T-helper 1 cell (primary cell): ENCODE measurements at regions not wholly inside any gene's neighbourhood (a gene's known extent, or its start where the extent isn't known, plus 50 kb on each side); places are given as distances from the start of the nearest gene placed in this dataset.

Experiments used
- DNase-seq, 5 donors: peaks; one replicate each; pipeline ENCODE4 v3.0.0-alpha.2; 2012 to 2020

GRCh38 chr15:66950114-66950513 is 115.3 kb upstream of the SMAD3 start:
- no peak for DNase-seq

DNA sequence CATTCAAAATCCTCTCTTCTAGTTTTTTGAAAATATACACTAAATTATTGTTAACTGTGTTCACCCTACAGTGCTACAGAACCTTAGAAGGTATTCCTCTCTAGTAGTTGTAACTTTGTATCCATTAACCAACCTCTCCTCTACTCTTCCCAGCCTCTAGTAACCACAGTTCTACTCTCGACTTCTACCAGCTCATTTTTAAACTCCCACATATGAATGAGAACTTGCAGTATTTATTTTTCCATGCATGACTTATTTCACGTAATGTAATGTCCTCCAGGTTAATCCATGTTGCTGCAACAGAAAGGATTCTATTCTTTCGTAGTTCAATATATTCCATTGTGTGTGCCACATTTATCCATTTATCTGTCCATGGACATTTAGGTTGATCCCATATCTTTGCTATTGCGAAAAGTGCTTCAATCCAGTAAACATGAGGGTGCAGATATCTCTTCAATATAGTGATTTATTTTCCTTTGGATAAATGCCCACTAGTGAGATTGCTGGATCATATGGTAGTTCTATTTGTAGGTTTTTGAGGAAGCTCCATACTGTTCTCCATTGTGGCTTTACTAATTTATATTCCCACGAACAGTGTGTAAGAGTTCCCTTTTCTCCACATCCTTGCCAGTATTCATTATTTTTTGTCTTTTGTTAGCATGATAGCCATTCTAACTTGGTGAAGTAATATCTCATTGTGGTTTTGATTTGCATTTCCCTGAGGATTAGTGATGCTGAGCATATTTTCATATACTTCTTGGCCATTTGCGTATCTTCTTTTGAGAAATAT is 113.7 kb upstream of the SMAD3 start:
- no peak for DNase-seq

- DNase-seq: no peak
These were observed 112.5 kb upstream of the SMAD3 start for GRCh38 chr15:66952756-66953522.

DNA sequence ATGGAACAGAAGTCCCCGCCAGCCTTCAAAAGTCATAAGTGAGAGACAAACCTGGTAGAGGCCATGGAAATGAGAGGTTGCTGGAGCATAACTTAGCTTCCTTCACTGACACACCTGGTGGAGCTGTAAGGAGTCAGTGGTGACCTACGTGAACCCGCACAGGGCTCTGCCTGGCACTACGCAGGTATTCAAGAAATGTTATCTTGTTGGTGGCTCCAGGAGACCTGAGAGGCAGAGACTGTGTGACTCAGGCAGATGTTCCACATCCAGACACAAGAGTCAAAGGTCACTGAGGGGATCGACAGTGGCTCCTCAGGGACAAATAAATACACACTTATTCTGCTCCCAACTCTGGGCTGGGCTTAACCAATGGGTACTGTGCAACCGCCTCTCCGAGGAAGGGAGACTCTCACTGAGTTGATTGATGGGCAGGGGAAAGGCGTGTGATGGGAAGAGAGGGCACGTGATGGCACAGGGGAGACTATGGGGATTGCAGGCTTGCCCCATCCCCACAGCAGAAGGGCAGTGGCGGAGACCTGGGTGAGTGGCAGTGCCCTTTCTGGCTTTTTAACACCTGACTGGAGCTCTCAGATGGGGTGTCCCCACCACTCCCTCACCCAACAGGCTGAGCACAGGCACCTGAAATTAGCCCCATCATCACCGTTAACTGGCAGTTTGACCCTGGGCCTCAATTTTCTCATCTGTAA is 111.7 kb upstream of the SMAD3 start:
- DNase-seq: no peak

DNA sequence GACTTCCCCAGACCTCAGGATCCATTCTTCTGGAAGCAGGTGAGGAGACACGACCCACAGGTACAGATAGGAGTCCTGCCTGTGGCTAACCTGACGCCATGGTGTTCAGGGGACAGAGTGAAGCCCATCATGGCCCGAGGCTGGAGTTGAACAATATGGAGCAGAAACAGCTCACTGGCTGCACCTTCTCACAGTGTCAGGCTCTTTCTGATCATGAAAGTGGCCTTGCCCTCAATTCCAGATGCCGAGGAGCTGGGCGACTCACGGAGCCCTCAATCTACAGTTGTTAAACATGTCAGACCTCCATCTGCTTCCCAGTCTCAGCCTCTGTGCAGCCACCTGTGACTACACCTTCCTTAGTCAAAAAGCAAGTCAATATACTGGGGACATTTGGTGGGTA is 110.8 kb upstream of the SMAD3 start:
- DNase-seq: no peak

GRCh38 chr15:66955001-66955516 is 110.3 kb upstream of the SMAD3 start:
- no peak for DNase-seq

GRCh38 chr15:66955871-66956585 is 109.4 kb upstream of the SMAD3 start:
- DNase-seq: no peak

GRCh38 chr15:66956672-66957430 is 108.6 kb upstream of the SMAD3 start:
- no peak for DNase-seq

DNA sequence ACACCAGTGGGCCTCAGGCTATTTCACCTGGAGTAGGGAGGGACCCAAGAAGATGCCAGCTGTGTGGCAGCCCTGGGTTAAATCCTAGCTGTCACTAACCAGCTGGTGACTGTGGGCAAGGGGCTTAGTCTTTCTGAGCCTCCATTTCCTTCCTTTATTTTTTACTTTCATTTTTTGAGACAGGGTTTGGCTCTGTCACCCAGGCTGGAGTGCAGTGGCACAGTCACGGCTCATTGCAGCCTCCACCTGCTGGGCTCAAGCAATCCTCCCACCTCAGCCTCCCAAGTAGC is 108.0 kb upstream of the SMAD3 start:
- no peak for DNase-seq

DNA sequence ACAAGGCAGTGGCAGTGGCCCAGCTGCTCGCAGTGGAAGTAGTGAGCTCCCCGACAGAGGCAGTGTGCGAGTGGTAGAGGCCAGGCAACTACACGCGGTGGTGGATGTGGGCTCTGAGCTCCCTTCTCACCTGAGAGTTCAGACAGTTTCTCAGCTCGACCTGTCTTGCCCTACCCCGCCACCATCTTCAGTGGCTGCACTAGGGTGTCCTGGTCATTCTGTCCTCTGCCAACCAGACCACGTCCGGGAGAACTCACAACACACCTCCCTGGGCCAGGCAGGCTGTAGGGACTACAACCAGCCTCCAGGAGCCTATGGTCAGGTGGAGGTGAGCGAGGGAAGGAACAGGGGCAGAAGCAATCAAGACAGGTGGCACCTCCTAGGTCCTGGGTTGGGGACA is 106.3 kb upstream of the SMAD3 start:
- DNase-seq: no peak

- no peak for DNase-seq
These were observed 105.5 kb upstream of the SMAD3 start for GRCh38 chr15:66959875-66960274.

- no peak for DNase-seq
These were observed 104.9 kb upstream of the SMAD3 start for GRCh38 chr15:66960519-66960918.

GRCh38 chr15:66961407-66961884 is 104.0 kb upstream of the SMAD3 start:
- DNase-seq: no peak

GRCh38 chr15:66961901-66962300 is 103.5 kb upstream of the SMAD3 start:
- DNase-seq: no peak

GRCh38 chr15:66962522-66962921 is 102.9 kb upstream of the SMAD3 start:
- no peak for DNase-seq

DNA sequence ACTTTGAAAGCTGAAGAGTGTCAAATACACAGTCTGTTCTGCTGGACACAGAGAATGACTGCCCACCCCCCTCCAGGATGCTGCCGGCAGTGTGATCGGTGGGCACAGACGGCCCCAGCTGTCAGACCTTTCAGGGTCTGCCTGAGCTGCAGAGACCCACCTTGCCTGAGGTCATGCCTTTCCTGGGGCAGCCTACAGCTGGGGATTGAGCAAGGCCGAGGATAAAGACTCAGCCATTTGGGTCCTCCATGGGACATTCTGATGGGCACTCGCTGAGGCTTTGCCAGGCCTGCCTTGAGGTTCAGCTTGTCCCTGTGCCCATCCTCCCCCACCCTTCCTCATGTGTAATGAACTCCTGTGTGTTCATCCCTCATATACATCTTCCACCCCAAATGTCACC is 102.3 kb upstream of the SMAD3 start:
- no peak for DNase-seq

DNA sequence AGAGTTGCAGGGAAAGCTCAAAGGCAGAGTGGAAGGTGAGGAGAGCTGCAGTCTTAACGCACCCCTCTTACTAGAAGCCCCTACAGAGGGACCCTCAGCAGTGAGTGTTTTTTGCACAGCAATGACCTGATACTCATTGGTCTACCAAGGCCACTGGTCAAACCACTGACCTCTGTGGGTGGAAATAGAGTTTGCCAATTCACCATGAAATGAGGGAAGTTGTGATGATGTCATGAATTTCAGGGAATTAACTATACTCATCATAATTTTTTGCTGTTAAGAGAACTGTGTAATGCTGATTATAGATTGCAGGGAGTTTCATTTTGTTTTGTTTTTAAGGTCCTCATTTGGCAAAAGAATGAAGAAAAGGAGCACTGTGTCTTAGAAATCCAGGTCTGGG is 101.7 kb upstream of the SMAD3 start:
- DNase-seq: no peak

DNA sequence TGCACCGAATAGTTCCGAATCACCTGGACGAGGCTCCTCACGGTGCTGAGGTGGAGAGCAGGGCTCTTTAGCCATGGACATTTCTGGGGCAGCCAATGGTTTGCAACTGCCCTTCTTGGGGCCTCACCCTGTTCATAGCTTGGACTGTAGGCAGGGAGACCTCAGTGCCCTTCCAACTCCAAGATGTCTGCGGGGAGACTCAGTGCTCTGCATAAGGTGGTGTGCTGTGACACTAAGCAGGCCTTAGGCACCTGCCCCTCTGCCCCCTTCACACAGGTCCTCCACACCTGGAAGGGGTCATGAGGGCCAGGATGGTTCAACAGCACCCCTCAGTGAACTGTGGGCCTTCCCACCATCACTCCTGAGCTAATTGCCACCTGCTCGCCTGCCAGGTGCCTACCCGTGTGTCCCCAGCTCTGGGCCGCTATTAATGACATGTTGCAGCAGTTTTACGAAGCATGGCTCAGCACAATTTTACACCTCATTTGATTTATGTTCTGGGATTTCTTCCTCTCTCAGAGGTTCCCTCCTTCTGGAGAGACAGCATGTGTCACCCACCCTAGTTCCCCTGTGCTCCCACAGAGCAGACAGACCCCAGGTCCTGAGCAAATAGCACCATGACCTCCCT is 101.2 kb upstream of the SMAD3 start:
- no peak for DNase-seq

GRCh38 chr15:66964791-66965190 is 100.6 kb upstream of the SMAD3 start:
- no peak for DNase-seq

DNA sequence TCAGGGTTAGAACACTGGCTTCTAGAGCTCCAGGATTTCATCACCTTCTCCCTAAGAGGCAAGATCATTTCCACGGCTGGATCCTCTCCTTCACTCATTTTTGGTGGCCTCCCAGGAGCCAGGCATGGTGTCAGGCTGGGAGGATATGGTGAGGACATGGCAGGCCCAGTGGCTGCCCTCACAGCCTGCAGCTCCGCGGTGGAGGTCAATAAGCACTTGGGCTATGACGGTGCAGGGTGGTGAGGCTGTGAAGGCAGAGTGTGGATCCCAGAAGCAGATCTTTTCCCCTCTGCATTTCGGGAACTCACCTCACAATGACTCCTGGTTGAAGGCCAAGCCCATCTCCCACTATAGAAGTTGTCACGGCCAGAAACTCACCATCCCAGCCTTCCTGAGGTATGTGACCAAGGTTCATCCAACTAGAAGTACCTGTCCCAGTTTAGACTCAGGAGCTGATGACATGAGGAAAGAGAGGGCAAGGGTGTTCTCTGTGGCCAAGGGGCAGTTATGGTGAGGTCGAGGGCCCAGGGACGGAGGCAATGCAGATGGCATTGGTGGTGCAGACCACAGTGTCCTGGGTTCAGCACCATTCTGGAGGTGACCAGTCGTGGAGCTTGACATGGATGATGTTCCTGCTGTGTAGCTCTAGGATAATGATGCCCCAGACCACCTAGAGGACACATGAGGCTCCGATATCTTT is 100.1 kb upstream of the SMAD3 start:
- DNase-seq: no peak

DNA sequence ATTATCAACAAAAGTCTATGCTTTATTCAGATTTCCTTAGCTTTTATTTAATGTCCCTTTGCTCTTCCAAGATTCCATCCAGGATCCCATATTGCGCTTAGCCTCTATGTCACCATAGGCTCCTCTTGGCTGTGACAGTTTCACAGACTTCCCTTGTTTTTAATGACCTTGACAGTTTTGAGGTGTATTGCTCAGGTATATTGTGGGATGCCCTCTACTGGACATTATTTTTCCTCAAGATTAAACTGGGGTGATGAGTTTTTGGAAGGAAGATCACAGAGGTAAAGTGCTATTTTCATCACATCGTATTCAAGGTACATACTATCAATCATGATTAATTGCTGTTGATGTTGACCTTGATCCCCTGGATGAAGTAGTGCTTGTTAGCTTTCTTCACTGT is 99.1 kb upstream of the SMAD3 start:
- DNase-seq: no peak
